Thoracic aorta (tissue), 2 donors: ENCODE measurements at regions not wholly inside any gene's neighbourhood (a gene's known extent, or its start where the extent isn't known, plus 50 kb on each side); places are given as distances from the start of the nearest gene placed in this dataset.

Experiments
- ATAC-seq: fragments of 150-250 bp; one replicate; pipeline ENCODE4 v1.8.0; 2017; ENCODE audit warnings: low read depth; ENCODE audit not compliant: insufficient number of reproducible peaks, low FRiP score
- DNase-seq: peaks from one replicate; pipeline ENCODE4 v3.0.0-alpha.2; 2020; ENCODE audit warnings: low spot score
- H3K27ac ChIP-seq, 2 donors: fragments of 200-600 bp; sonication (generic); 1 replicate in 1 of 2; 2 replicates in 1 of 2; pipeline ENCODE4 v1.5.1; 2016; ENCODE audit warnings: mild to moderate bottlenecking in 2 of 2, moderate library complexity in 2 of 2
- H3K27me3 ChIP-seq: fragments of 200-600 bp; sonication (generic); replicated peaks from 2 replicates; pipeline ENCODE4 v1.6.0; 2016; ENCODE audit warnings: mild to moderate bottlenecking; ENCODE audit not compliant: insufficient read depth
- H3K36me3 ChIP-seq: fragments of 200-600 bp; sonication (generic); one replicate; pipeline ENCODE4 v1.5.1; 2016
- H3K4me1 ChIP-seq, 2 donors: fragments of 200-600 bp; sonication (generic); 1 replicate in 1 of 2; 2 replicates in 1 of 2; pipeline versions ENCODE4 v1.5.1 to v1.6.0; 2016; ENCODE audit warnings: low read depth in 2 of 2, mild to moderate bottlenecking in 1 of 2; ENCODE audit not compliant: control insufficient read depth in 1 of 2
- H3K4me3 ChIP-seq: fragments of 200-600 bp; sonication (generic); 2 replicates; pipeline ENCODE4 v1.5.1; 2016; ENCODE audit warnings: mild to moderate bottlenecking
- H3K9me3 ChIP-seq: fragments of 200-600 bp; sonication (generic); 2 replicates; pipeline ENCODE4 v1.5.1; 2016
- CTCF ChIP-seq: fragments of 200-600 bp; sonication (generic); IDR thresholded peaks from one replicate; pipeline ENCODE4 v1.5.1; 2019; ENCODE audit warnings: antibody characterized with exemption

- no peak overlapping the region for H3K4me3 ChIP-seq
- peak; percentile 50 for DNase-seq
- peak; percentile 60 for ATAC-seq
- no peaks in the 10 kb centered on the region for H3K9me3 ChIP-seq
- H3K4me1 ChIP-seq, result no peaks in the 10 kb centered on the region
- no peaks in the 10 kb centered on the region for H3K27me3 ChIP-seq
- peak; percentile 56 for TF ChIP-seq CTCF
- no peak overlapping the region for H3K27ac ChIP-seq
- H3K36me3 ChIP-seq, result no peaks in the 10 kb centered on the region
These were observed 103.2 kb upstream of the DUSP22 start for GRCh38 chr6:188821-189655.

GRCh38 chr6:189676-190075, 102.6 kb upstream of the DUSP22 start:
- ATAC-seq (no peak), DNase-seq (no peak)
- Histone ChIP-seq H3K4me3 (no peak overlapping the region), H3K4me1 (no peaks in the 10 kb centered on the region), H3K36me3 (no peaks in the 10 kb centered on the region), H3K27ac (no peak overlapping the region), H3K27me3 (no peaks in the 10 kb centered on the region), H3K9me3 (no peaks in the 10 kb centered on the region)
- TF ChIP-seq CTCF, result no peak

- no peak for ATAC-seq
These were observed 101.5 kb upstream of the DUSP22 start for GRCh38 chr6:190596-191395.

GRCh38 chr6:191487-192312, 100.6 kb upstream of the DUSP22 start:
- Histone ChIP-seq H3K27me3 (no peaks in the 10 kb centered on the region), H3K27ac (no peak overlapping the region), H3K9me3 (no peaks in the 10 kb centered on the region), H3K4me1 (peaks cover 0 to 6% of the 10 kb centered on the region in 2 donors), H3K4me3 (no peak overlapping the region), H3K36me3 (no peaks in the 10 kb centered on the region)
- DNase-seq, result no peak
- TF ChIP-seq CTCF, result no peak
- ATAC-seq, result no peak

More at GRCh38 chr6:190596-191395, 101.5 kb upstream of the DUSP22 start:
- H3K4me1 ChIP-seq, result peaks cover 0 to 3% of the 10 kb centered on the region in 2 donors
- no peaks in the 10 kb centered on the region for H3K36me3 ChIP-seq
- no peak for DNase-seq
- no peak overlapping the region for H3K4me3 ChIP-seq
- no peak overlapping the region for H3K27ac ChIP-seq
- no peak for TF ChIP-seq CTCF
- no peaks in the 10 kb centered on the region for H3K9me3 ChIP-seq
- no peaks in the 10 kb centered on the region for H3K27me3 ChIP-seq
